D721Med (cell line): ENCODE measurements at regions not wholly inside any gene's neighbourhood (a gene's known extent, or its start where the extent isn't known, plus 50 kb on each side); places are given as distances from the start of the nearest gene placed in this dataset.
"Not testable (repeated sequence)": the region's sequence is repeated elsewhere in the genome, so short reads cannot be mapped to it uniquely, and the experiment has no call there.

Experiments
- DNase-seq: peaks from one replicate; pipeline ENCODE4 v3.0.0; 2011; ENCODE audit warnings: low spot score; ENCODE audit not compliant: insufficient read length
- FAIRE-seq: peaks from 2 replicates; lab custom pipeline; 2011; peaks lifted over from hg19 to GRCh38; lab: Jason Lieb, UNC
- TF ChIP-seq, protein P1 (sequence below): IDR thresholded peaks from 2 replicates; pipeline ENCODE4 v1.5.1; 2012; ENCODE audit warnings: mild to moderate bottlenecking, control low read depth; ENCODE audit not compliant: insufficient read depth; ENCODE audit errors: missing control alignments

DNA sequence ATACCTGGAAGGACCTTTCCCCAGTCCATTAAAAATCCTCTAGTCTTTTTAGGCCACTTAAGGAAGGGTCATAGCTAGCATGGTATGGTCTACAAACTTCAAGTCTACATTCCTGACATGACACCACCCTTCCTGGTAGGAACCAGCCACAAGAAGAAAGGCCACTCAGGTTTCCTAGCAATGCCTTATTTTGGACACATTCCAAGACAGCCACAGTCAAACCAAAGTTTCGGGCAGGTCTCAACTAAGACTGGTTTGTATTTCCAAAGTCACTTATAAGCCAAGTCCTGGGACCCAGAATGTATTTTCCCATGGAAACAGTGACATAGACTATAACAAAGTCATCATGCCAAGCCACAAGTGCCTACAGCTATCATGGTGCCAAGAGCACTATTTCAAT lies 50.6 kb upstream of the SLC44A3 start:
- no peak for DNase-seq
- FAIRE-seq, result no peak
- TF ChIP-seq, protein P1, sequence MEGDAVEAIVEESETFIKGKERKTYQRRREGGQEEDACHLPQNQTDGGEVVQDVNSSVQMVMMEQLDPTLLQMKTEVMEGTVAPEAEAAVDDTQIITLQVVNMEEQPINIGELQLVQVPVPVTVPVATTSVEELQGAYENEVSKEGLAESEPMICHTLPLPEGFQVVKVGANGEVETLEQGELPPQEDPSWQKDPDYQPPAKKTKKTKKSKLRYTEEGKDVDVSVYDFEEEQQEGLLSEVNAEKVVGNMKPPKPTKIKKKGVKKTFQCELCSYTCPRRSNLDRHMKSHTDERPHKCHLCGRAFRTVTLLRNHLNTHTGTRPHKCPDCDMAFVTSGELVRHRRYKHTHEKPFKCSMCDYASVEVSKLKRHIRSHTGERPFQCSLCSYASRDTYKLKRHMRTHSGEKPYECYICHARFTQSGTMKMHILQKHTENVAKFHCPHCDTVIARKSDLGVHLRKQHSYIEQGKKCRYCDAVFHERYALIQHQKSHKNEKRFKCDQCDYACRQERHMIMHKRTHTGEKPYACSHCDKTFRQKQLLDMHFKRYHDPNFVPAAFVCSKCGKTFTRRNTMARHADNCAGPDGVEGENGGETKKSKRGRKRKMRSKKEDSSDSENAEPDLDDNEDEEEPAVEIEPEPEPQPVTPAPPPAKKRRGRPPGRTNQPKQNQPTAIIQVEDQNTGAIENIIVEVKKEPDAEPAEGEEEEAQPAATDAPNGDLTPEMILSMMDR, result no peak

DNA sequence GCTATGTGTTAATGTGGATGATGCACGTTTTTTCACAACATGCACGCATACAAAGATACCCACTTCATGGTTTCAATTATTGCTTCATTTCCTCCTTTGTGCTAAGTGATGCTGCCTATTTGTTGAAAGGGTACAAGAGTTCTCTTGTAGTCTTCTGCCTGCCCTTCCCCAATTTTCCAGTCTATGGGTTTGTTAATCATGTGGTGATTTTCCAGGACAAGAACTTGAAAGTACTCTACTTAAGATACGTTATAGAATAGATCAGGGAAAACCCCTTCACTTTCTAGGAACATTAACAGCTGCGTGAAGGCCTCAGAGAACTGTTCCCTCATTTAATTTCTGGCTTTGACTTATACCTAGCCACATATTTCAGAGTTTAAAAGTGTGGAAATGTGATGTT lies 52.1 kb upstream of the SLC44A3 start:
- DNase-seq (no peak), FAIRE-seq (no peak)
- TF ChIP-seq, protein P1, result no peak

DNA sequence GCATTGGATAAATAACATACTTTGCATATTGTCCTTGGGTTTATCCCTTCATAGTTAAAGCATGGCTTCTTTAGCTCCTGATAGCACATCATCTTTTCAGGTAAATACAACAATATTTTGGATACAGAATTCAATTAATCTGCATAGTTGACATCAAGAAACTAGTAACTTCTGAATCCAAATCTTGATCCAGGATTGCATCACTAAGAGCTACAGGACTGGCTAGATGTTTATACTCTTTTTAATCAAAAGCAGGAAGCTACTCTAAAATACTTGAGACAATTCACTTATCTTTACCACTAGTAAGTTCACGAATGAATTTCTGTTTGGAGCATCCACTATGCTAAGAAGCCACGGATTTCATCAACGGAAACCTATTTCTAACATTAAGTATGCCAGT lies 54.2 kb upstream of the SLC44A3 start:
- no peak for DNase-seq
- no peak for FAIRE-seq
- TF ChIP-seq, protein P1, result no peak

DNA sequence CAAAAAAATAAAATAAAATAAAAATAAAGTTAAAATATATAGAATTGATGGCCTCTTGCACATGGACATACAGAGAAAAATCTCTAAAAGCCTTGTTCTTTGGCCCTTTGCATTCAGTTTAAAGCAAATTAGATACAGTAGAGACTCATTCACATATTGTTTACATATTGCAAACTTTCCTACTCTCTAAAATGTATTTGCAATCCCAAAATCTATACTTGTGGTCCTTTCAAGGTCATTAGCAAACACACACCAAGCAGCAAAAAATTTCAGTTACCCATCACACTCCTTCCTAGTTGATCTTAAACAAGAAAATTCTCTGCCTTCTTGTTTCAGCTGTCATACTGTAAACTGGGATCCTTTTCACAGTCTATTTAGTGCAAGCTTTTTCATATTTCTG lies 61.0 kb upstream of the SLC44A3 start:
- no peak for DNase-seq

DNA sequence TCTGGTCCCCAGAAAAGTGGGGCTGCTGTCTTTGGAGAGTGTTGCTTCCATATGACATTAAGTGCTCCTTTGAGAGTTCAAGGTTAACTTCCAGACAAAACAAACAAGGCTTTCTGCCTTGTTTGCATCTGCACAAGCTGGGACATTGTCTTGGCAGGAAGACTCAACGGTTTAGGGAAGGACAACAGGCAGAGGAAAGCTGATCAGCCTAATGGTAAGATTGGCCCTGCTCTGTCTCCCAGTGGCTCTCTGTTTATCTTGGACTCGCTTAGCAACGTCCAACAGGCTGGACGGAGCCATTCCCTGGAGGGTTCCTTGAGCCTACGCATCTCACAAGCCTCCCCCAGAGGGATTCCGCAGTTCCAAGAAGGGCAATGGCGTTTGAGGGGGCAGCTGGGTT lies 62.2 kb upstream of the SLC44A3 start:
- TF ChIP-seq, protein P1, result no peak
- DNase-seq (no peak), FAIRE-seq (no peak)

More for the DNA sequence above, 61.0 kb upstream of the SLC44A3 start:
- no peak for FAIRE-seq
- TF ChIP-seq, protein P1, result no peak

DNA sequence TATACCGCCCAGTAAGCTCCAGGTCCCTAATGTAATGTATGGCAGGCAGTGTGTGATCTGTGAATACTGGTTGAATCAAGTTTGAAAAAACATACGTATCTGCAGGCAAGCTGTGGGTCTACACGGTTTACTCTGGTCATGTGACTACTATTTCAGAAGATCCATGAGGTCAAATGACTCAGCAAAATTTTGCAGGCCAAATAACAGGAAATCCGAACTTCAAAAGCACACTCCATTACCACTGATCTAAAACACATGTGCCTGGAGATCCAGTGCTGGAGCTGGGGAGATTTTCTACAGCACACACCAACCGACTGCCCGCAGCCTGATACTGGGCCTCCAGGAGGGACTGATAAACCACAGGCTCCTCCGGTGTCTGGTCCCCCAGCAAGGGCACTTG lies 64.5 kb upstream of the SLC44A3 start:
- FAIRE-seq (no peak), DNase-seq (no peak)
- TF ChIP-seq, protein P1, result no peak

DNA sequence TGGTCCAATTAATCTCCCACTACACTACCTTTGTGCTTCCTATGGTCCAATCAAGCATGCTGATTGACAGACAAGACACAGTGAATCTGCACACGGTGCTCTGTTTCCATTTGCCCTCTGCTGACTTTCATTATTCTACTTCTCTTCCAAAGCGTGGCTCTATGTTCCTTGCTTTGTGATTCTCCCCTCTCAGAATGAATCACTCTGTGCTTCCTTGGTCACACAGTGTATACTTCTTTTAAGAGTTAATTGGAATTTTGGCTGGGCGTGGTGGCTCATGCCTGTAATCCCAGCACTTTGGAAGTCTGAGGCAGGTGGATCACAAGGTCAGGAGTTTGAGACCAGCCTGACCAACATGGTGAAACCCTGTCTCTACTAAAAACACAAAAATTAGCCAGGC lies 65.1 kb upstream of the SLC44A3 start:
- DNase-seq, FAIRE-seq: not testable (repeated sequence)

DNA sequence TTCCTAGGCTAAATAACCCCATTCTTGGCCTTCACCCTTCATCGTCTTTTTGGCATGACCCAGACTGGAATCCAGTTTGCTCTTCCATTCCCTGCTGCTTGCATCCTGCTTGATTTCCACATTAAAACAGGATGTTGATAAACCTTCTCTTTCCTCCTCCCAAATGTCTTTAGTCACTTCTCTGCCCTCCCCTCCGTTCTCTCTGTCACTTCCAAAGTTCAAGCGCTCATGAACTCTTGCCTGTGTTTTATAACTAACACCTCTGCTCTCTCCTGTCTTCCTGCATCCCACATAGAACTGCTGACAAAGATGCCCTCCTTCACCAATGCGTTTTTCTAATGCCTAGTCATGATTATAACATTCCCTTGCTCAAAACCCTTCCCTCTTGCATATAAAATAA lies 65.6 kb upstream of the SLC44A3 start:
- TF ChIP-seq, protein P1, result no peak
- FAIRE-seq (no peak), DNase-seq (no peak)
